OCI-LY3 (cell line): ENCODE measurements at regions not wholly inside any gene's neighbourhood (a gene's known extent, or its start where the extent isn't known, plus 50 kb on each side); places are given as distances from the start of the nearest gene placed in this dataset.

ENCODE experiments used
- H2AFZ ChIP-seq: fragments of 200-600, 300-600 bp; shearing (Covaris generic); 2 replicates; pipeline ENCODE4 v1.6.0; 2014; ENCODE audit warnings: antibody characterized with exemption, low read depth, low read length
- H3K27ac ChIP-seq: fragments of 200-600, 300-600 bp; sonication (generic); 2 replicates; pipeline ENCODE4 v1.5.1; 2014; ENCODE audit warnings: mild to moderate bottlenecking, low read length, moderate library complexity, mixed read lengths
- H3K27me3 ChIP-seq: fragments of 200-600, 300-600 bp; sonication (generic); 2 replicates; pipeline ENCODE4 v1.6.1; 2014; ENCODE audit warnings: low read depth, low read length, mixed read lengths
- H3K36me3 ChIP-seq: fragments of 200-600, 300-600 bp; sonication (generic); replicated peaks from 2 replicates; pipeline ENCODE3; 2014; ENCODE audit warnings: low read depth, low read length, mixed read lengths
- H3K4me1 ChIP-seq: fragments of 300-600, 200-600 bp; sonication (generic); 2 replicates; pipeline ENCODE4 v1.6.1; 2014; ENCODE audit warnings: low read length, mixed read lengths
- H3K4me2 ChIP-seq: fragments of 200-600, 300-600 bp; sonication (generic); 2 replicates; pipeline ENCODE4 v1.6.1; 2014; ENCODE audit warnings: low read length, mixed read lengths
- H3K4me3 ChIP-seq: fragments of 300-600, 200-600 bp; sonication (generic); 2 replicates; pipeline ENCODE4 v1.5.1; 2014; ENCODE audit warnings: antibody characterized with exemption, mild to moderate bottlenecking, low read length, moderate library complexity
- H3K79me2 ChIP-seq: fragments of 300-600, 200-600 bp; shearing (Covaris generic); 2 replicates; pipeline ENCODE4 v1.6.1; 2014; ENCODE audit warnings: mild to moderate bottlenecking, low read length, mixed read lengths
- H3K9ac ChIP-seq: fragments of 300-600, 200-600 bp; shearing (Covaris generic); 2 replicates; pipeline ENCODE4 v1.6.0; 2014; ENCODE audit warnings: mild to moderate bottlenecking, low read length, moderate library complexity
- H3K9me3 ChIP-seq: fragments of 200-600, 300-600 bp; shearing (Covaris generic); 2 replicates; pipeline ENCODE4 v1.6.1; 2014; ENCODE audit warnings: low read length, mixed read lengths; ENCODE audit not compliant: insufficient read depth
- H4K20me1 ChIP-seq: fragments of 200-600, 300-600 bp; sonication (generic); 2 replicates; pipeline ENCODE4 v1.6.1; 2016; ENCODE audit warnings: low read length, mixed read lengths; ENCODE audit not compliant: insufficient read depth
- CTCF ChIP-seq: fragments of 200-600, 300-600 bp; sonication (generic); IDR thresholded peaks from 2 replicates; pipeline ENCODE4 v1.5.1; 2014; ENCODE audit warnings: antibody characterized with exemption, low read length, low read depth
- EZH2phosphoT487 ChIP-seq: fragments of 200-600 bp; shearing (Covaris generic); IDR thresholded peaks from 2 replicates; pipeline ENCODE4 v1.6.1; 2018; ENCODE audit warnings: antibody characterized with exemption, mixed run types, low read depth

DNA sequence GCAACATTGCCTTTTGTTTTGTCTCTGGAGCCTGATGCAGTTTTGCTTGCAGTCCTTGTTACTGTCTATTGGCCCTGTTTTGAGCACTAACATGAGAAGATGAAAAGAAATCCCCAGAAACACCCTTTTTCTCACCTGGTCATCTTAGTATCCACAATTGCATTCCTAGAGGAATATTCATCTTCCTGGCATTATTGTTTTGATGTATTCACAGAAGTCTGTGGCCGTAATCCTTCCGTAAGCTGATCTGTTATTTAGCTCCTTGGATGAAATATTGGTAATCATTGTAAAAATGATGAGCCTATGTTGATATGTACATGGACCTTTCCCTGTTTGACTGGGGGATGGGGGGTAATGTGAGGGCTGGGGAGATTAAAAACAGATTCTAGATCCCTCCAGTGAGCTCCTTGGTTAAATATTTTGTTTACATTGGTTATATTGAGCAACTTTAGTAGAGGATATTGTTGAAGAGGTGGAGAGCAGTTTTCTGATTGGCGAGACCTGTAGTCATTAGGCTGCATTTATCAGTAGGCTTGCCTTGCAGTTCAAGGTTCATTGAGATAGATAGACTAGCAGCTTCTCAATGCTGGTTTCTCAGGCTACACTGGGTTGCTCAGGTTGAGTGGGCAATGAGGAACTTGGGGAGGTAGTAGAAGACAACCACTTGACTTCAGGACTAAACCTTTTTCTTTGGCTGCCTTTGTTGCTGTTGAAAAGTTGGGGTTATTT lies 117.5 kb downstream of the MACIR start:
- no peak overlapping the region for H3K4me2 ChIP-seq
- no peak overlapping the region for H3K4me3 ChIP-seq
- H3K27ac ChIP-seq = no peak overlapping the region
- no peaks in the 10 kb centered on the region for H3K36me3 ChIP-seq
- no peaks in the 10 kb centered on the region for H3K27me3 ChIP-seq
- TF ChIP-seq EZH2phosphoT487 = no peak
- no peak for TF ChIP-seq CTCF
- H3K79me2 ChIP-seq = no peaks in the 10 kb centered on the region
- H3K9me3 ChIP-seq = no peaks in the 10 kb centered on the region
- H2AFZ ChIP-seq = no peak overlapping the region
- H3K9ac ChIP-seq = no peak overlapping the region
- no peaks in the 10 kb centered on the region for H4K20me1 ChIP-seq
- no peaks in the 10 kb centered on the region for H3K4me1 ChIP-seq

DNA sequence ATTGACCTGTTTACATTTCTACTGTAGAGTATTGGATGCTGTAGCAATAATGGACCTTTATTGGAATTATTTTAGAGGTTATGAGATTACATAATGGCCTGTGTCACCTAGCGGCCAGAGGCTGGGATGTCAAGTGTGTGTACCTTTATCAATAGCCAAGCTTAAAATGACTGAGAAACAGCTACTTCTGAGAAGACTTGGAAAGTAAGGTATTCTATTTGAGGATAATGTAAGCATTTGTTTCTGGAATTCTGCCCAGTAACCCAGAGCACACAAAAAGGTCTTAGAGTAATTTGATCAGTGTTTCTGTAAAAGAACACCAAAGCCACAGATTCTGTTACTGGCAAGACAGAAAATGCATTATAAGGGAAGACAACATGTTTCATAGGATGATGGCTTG lies 116.8 kb downstream of the MACIR start:
- no peaks in the 10 kb centered on the region for H3K79me2 ChIP-seq
- no peaks in the 10 kb centered on the region for H3K9me3 ChIP-seq
- no peak overlapping the region for H3K27ac ChIP-seq
- no peaks in the 10 kb centered on the region for H3K4me1 ChIP-seq
- H4K20me1 ChIP-seq = no peaks in the 10 kb centered on the region
- H2AFZ ChIP-seq = no peak overlapping the region
- H3K4me3 ChIP-seq = no peak overlapping the region
- H3K27me3 ChIP-seq = no peaks in the 10 kb centered on the region
- H3K36me3 ChIP-seq = no peaks in the 10 kb centered on the region
- no peak for TF ChIP-seq EZH2phosphoT487
- peak; percentile 22; the same call in 1 of the 2 replicates for TF ChIP-seq CTCF
- H3K9ac ChIP-seq = no peak overlapping the region
- H3K4me2 ChIP-seq = no peak overlapping the region

DNA sequence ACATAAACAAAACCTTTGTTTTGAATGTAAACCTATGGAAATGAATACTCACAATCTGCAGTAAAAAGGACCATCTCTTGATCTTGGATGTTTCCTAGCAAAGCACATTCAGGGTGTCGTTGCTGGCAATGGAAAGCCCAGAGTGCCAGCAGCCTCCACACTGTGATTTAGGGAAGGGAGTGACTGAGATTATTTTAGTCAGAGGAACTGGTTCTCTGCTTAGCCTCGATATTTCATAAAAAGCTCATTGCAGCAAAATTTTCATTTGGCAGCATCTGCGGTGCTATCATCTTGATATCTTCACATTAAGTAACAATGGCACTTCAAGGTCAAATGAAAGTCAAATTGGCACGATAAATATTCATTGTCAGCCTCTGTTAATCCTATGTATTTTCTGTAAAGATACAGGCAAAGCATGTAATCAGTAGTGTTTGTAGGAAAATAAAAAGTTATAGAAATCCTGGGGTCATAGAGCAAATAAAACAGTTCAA lies 116.0 kb downstream of the MACIR start:
- no peak overlapping the region for H3K4me3 ChIP-seq
- H3K4me1 ChIP-seq = no peaks in the 10 kb centered on the region
- H3K36me3 ChIP-seq = no peaks in the 10 kb centered on the region
- H3K27ac ChIP-seq = no peak overlapping the region
- H3K9me3 ChIP-seq = no peaks in the 10 kb centered on the region
- no peaks in the 10 kb centered on the region for H3K79me2 ChIP-seq
- H3K27me3 ChIP-seq = no peaks in the 10 kb centered on the region
- no peaks in the 10 kb centered on the region for H4K20me1 ChIP-seq
- TF ChIP-seq EZH2phosphoT487 (no peak), CTCF (no peak)
- H3K4me2 ChIP-seq = no peak overlapping the region
- no peak overlapping the region for H3K9ac ChIP-seq
- no peak overlapping the region for H2AFZ ChIP-seq

- Histone ChIP-seq H3K36me3 (no peaks in the 10 kb centered on the region), H3K27ac (no peak overlapping the region), H3K4me2 (no peak overlapping the region), H3K4me1 (no peaks in the 10 kb centered on the region), H3K27me3 (no peaks in the 10 kb centered on the region), H3K4me3 (no peak overlapping the region), H3K79me2 (no peaks in the 10 kb centered on the region), H2AFZ (no peak overlapping the region), H3K9ac (no peak overlapping the region), H3K9me3 (no peaks in the 10 kb centered on the region), H4K20me1 (no peaks in the 10 kb centered on the region)
- TF ChIP-seq EZH2phosphoT487 (no peak), CTCF (no peak)
Observed at GRCh38 chr5:103373597-103374472, 115.3 kb downstream of the MACIR start.
